ENCODE measurements at regions not wholly inside any gene's neighbourhood (a gene's known extent, or its start where the extent isn't known, plus 50 kb on each side); places are given as distances from the start of the nearest gene placed in this dataset.

DNA sequence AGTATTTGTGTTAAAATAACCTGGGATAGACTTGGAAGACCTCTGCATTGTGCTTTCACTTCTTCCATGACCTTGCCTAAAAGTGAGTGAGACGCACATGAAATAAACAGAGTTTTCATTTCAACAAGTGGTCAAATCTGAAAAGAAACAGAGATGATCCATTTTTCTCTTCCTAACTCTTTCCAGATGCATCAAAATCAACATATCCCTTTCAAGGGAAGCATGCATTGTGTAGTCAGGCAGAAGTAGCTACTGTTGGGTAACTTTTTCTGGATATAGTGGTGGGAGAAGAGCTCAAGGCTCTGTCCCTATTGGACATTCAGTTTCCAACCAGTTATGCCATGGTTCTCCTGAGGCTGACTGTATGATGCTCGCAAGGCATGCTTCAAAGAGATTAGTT is 233.0 kb upstream of the JAG1 start:
- TF ChIP-seq, protein P1, sequence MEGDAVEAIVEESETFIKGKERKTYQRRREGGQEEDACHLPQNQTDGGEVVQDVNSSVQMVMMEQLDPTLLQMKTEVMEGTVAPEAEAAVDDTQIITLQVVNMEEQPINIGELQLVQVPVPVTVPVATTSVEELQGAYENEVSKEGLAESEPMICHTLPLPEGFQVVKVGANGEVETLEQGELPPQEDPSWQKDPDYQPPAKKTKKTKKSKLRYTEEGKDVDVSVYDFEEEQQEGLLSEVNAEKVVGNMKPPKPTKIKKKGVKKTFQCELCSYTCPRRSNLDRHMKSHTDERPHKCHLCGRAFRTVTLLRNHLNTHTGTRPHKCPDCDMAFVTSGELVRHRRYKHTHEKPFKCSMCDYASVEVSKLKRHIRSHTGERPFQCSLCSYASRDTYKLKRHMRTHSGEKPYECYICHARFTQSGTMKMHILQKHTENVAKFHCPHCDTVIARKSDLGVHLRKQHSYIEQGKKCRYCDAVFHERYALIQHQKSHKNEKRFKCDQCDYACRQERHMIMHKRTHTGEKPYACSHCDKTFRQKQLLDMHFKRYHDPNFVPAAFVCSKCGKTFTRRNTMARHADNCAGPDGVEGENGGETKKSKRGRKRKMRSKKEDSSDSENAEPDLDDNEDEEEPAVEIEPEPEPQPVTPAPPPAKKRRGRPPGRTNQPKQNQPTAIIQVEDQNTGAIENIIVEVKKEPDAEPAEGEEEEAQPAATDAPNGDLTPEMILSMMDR (IDR thresholded peaks at IDR 0.05) = no peak
- TF ChIP-seq POLR2A (IDR thresholded peaks at IDR 0.05) = no peak
- intact Hi-C loops (cut with DNase I; ENCODE audit: low total_unique reads) = no loop called here
- 83 to 94% methylated on average over 2 of the region's 2 CpGs for WGBS, 2 donors

DNA sequence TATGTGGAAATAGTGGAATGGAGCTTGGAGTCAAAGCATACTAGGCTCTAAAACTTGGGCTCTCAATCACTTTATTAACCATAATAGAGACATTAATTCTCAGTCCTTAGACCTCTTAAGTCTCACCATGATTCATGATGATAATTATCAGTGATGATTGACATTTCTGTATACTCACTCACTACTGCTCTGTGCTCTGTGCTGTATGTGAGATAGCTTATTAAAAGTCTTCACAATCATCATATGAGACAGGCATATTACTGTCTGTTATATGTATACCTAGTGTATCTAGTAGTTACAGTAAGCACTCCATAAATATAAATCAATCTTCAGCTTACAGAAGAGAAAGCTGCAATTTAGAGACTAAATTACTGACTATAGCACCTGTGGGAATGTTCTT is 236.0 kb upstream of the JAG1 start:
- no peak for TF ChIP-seq POLR2A (IDR thresholded peaks at IDR 0.05)
- TF ChIP-seq, protein P1 (IDR thresholded peaks at IDR 0.05) = no peak
- intact Hi-C loops (cut with DNase I; ENCODE audit: low total_unique reads) = no loop called here
- H3K4me3 ChIP-seq (ENCODE audit: low read depth, poor library complexity, severe bottlenecking) = no peak overlapping the region
- DNase-seq (ENCODE audit: low spot score in 2 of 2) = no peak

More for the DNA sequence above, 233.0 kb upstream of the JAG1 start:
- no peak overlapping the region for H3K4me3 ChIP-seq (ENCODE audit: low read depth, poor library complexity, severe bottlenecking)
- no peak for DNase-seq (ENCODE audit: low spot score in 2 of 2)

DNA sequence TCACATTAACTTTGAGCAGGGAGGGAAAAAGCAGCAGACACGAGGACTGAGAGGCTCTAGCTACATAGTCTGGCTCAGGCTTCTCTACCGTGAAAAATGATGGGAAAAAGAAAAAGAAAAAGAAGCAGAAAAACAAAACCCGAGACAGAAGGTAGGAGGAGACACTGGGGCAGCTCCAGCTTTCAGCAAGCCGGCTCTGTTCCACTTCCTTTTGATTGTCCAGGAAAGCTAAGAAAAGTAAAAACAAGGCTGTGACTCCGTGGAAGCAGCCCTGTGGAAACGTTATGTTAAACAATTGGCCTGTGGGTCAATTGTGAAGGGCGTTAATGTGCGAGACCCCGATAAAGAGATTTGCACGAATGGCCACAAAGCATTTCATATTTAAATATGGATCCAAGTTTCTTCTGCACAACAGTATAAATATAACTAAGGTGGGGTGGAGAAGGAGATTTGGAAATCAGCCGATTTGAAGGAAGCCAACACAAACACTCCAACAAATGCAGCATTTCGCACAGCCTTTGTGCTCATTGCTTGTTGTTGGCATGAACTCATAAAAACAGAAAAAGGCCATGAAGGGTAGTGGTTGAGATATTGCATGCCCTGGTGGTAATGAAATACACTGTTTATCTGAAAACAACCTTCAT is 236.9 kb upstream of the JAG1 start:
- H3K4me3 ChIP-seq (ENCODE audit: low read depth, poor library complexity, severe bottlenecking) = no peak overlapping the region
- DNase-seq (ENCODE audit: low spot score in 2 of 2) = no peak
- intact Hi-C loops (cut with DNase I; ENCODE audit: low total_unique reads) = no loop called here
- TF ChIP-seq, protein P1 (IDR thresholded peaks at IDR 0.05) = no peak
- no peak for TF ChIP-seq POLR2A (IDR thresholded peaks at IDR 0.05)
- 54 to 70% methylated on average over 12 of the region's 12 CpGs for WGBS, 2 donors

DNA sequence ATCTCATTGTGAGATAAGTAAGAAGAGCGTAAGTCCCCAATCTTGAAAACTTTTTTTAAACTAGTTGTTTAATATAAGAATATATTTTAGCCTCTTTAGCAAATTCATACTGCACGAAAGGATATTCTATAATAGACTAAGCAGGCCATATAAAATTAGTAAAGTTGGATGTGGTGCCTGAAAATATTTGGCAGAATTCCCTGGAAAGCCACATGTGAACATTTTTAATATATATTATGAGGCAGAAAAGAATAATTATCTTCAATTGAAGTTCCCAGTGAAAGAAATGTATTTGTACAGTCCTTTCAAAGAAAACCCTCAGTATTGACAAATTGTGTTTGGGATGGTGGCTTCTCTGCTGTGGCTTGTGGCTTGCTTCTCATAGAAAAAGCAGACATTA is 237.5 kb upstream of the JAG1 start:
- no peak overlapping the region for H3K4me3 ChIP-seq (ENCODE audit: low read depth, poor library complexity, severe bottlenecking)
- intact Hi-C loops (cut with DNase I; ENCODE audit: low total_unique reads) = no loop called here
- TF ChIP-seq POLR2A (IDR thresholded peaks at IDR 0.05) = no peak
- TF ChIP-seq, protein P1 (IDR thresholded peaks at IDR 0.05) = no peak
- WGBS, 2 donors = 73 to 78% methylated on average over 2 of the region's 2 CpGs
- DNase-seq (ENCODE audit: low spot score in 2 of 2) = no peak

DNA sequence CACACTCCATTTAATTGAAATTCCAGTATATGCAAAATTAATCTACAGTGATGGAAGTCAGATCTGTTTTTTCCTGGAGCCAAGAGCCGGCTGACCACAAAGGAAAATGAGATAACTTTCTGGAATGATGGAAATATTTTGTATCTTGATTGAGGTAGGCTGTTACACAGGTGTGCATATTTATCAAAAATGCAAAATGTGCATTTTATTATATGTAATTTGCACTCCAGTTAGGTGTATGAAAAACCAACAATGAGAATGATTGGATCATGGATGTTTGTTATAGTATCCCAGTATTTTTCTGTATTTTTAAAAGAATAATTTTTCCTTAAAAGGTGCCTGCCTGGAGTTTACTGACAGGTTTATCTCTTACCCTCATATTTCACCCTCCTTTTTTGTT is 242.0 kb upstream of the JAG1 start:
- DNase-seq (ENCODE audit: low spot score in 2 of 2) = no peak
- TF ChIP-seq, protein P1 (IDR thresholded peaks at IDR 0.05) = no peak
- TF ChIP-seq POLR2A (IDR thresholded peaks at IDR 0.05) = no peak
- 59 to 69% methylated on average over 1 of the region's 1 CpG for WGBS, 2 donors
- no peak overlapping the region for H3K4me3 ChIP-seq (ENCODE audit: low read depth, poor library complexity, severe bottlenecking)
- intact Hi-C loops (cut with DNase I; ENCODE audit: low total_unique reads) = no loop called here

DNA sequence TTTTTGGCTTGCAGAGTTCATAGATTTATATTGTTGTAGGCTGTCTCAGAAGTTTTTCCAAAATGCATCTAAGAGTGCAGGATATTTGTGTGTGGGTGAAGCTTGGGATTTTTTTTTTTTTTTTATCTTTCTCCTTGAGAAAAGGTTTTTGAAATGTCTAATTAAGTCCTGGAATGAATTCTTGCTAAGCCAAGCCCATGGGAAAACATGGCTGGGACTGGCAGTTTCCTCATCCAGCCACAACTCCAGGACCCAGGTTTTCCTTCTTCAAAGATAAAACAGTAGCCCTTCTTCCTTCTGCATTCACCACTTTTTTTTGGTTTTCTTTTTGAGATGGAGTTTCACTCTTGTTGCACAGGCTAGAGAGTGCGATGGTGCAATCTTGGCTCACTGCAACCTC is 242.5 kb upstream of the JAG1 start:
- TF ChIP-seq POLR2A (IDR thresholded peaks at IDR 0.05) = no peak
- TF ChIP-seq, protein P1 (IDR thresholded peaks at IDR 0.05) = no peak
- intact Hi-C loops (cut with DNase I; ENCODE audit: low total_unique reads) = no loop called here
- WGBS, 2 donors = 91 to 100% methylated on average over 1 of the region's 1 CpG
- no peak overlapping the region for H3K4me3 ChIP-seq (ENCODE audit: low read depth, poor library complexity, severe bottlenecking)
- no peak for DNase-seq (ENCODE audit: low spot score in 2 of 2)

All from lower leg skin (tissue), 4 donors.